ENCODE measurements at regions not wholly inside any gene's neighbourhood (a gene's known extent, or its start where the extent isn't known, plus 50 kb on each side); places are given as distances from the start of the nearest gene placed in this dataset.

DNA sequence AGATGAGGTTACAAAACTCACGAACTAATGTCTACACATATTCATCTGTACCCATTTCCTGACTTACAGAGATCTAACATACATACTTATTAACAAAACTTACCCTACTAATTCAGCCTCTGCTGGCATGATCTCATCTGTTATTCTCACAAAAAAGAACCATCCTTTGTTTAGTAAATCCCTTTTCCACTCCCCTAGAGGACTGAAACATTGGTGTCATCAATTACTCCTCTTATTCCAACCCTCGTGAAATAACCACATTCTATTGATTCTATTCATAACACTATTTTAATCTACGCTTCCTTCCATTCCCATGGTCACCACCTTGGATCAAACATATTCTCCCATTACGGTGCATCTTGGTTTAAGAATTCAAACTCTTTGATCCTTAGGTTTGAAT lies 505.9 kb downstream of the SI start:
- no peak for TF ChIP-seq GLIS2 (tag by site-specific recombination; IDR thresholded peaks at IDR 0.05)
- no peak for TF ChIP-seq ZNF677 (tag by site-specific recombination; IDR thresholded peaks at IDR 0.05)
- TF ChIP-seq ZXDB (tag by site-specific recombination; IDR thresholded peaks at IDR 0.05), result no peak
- no peak for TF ChIP-seq WT1 (tag by site-specific recombination; IDR thresholded peaks at IDR 0.05)
- TF ChIP-seq, protein P1, sequence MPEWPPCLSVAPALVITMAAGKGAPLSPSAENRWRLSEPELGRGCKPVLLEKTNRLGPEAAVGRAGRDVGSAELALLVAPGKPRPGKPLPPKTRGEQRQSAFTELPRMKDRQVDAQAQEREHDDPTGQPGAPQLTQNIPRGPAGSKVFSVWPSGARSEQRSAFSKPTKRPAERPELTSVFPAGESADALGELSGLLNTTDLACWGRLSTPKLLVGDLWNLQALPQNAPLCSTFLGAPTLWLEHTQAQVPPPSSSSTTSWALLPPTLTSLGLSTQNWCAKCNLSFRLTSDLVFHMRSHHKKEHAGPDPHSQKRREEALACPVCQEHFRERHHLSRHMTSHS (tag by site-specific recombination; IDR thresholded peaks at IDR 0.05), result no peak
- TF ChIP-seq KLF7 (tag by site-specific recombination; IDR thresholded peaks at IDR 0.05; ENCODE audit: borderline replicate concordance), result no peak
- Histone ChIP-seq H3K27ac (ENCODE audit: extremely low read depth, low read depth, low read length) (no peak overlapping the region), H3K36me3 (ENCODE audit: control insufficient read depth in 2 of 2, insufficient read depth in 1 of 2, low read length in 2 of 2) (no peaks in the 10 kb centered on the region), H3K4me1 (ENCODE audit: control insufficient read depth, insufficient read depth, low read length) (no peaks in the 10 kb centered on the region), H3K9me3 (ENCODE audit: control insufficient read depth, insufficient read depth, low read depth, low read length) (no peaks in the 10 kb centered on the region), H3K4me3 (ENCODE audit: low read depth, low read length) (no peak overlapping the region)
- ChIA-PET POLR2A (no interaction called here), CTCF (no interaction called here)

DNA sequence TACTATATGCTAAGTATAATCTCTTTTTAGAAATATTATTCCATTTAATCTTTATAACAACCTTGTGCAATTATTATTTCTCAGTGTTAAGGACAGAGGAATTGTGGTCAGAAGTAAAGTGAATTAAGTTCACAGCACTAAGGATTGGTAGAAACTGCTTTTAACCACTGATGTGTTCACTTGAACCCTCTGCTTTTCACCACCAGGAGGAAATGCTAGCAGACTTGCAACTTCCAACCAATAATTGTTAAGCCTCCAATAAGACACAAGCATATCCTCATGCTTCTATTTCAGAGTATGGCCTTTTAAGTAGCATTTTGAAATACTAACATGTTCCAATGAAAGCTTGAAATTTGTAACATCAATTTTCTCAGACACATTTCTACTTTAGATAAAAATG lies 527.4 kb downstream of the SI start:
- POLR2A ChIA-PET, result no interaction called here

DNA sequence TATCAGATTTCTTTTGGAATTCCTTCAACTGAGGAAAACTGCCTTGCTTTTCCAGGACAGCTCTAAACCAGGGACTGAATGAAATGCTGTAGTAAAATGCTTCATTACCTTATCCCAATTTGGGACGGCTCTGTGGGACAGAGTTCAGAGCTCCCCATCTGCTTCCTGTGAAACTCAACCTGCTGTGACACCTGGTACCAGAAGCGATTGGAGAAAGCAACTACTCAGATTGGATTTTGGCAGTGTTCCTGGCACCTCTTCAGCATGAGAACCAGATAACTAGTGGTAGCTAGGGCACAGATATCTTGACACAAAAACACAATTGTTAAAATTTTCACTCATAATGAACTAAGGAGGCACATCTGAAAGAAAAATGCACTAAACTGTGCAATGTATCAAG lies 539.1 kb downstream of the SI start:
- H3K27ac ChIP-seq (ENCODE audit: extremely low read depth, low read depth, low read length), result no peak overlapping the region
- no peak for TF ChIP-seq ZBTB17 (tag by site-specific recombination; IDR thresholded peaks at IDR 0.05)
- TF ChIP-seq, protein P2, sequence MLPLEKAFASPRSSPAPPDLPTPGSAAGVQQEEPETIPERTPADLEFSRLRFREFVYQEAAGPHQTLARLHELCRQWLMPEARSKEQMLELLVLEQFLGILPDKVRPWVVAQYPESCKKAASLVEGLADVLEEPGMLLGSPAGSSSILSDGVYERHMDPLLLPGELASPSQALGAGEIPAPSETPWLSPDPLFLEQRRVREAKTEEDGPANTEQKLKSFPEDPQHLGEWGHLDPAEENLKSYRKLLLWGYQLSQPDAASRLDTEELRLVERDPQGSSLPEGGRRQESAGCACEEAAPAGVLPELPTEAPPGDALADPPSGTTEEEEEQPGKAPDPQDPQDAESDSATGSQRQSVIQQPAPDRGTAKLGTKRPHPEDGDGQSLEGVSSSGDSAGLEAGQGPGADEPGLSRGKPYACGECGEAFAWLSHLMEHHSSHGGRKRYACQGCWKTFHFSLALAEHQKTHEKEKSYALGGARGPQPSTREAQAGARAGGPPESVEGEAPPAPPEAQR (tag by site-specific recombination; IDR thresholded peaks at IDR 0.05), result no peak
- no peak for TF ChIP-seq PRDM1 (tag by site-specific recombination; IDR thresholded peaks at IDR 0.05)
- no peak for TF ChIP-seq ZNF571 (tag by site-specific recombination; IDR thresholded peaks at IDR 0.05)
- TF ChIP-seq ZNF658 (tag by site-specific recombination; IDR thresholded peaks at IDR 0.05), result no peak
- no peak for TF ChIP-seq ZNF530 (tag by site-specific recombination; IDR thresholded peaks at IDR 0.05; ENCODE audit: low read depth)
- no peaks in the 10 kb centered on the region for H3K4me1 ChIP-seq (ENCODE audit: control insufficient read depth, insufficient read depth, low read length)
- H3K4me3 ChIP-seq (ENCODE audit: low read depth, low read length), result no peak overlapping the region
- CTCF ChIA-PET, result no interaction called here
- H3K9me3 ChIP-seq (ENCODE audit: control insufficient read depth, insufficient read depth, low read depth, low read length), result no peaks in the 10 kb centered on the region
- H3K36me3 ChIP-seq (ENCODE audit: control insufficient read depth in 2 of 2, insufficient read depth in 1 of 2, low read length in 2 of 2), result no peaks in the 10 kb centered on the region
- POLR2A ChIA-PET, result no interaction called here

More for the DNA sequence above, 527.4 kb downstream of the SI start:
- TF ChIP-seq ZNF624 (tag by site-specific recombination; IDR thresholded peaks at IDR 0.05) (no peak), SP3 (tag by site-specific recombination; IDR thresholded peaks at IDR 0.05) (no peak)
- H3K4me3 ChIP-seq (ENCODE audit: low read depth, low read length), result no peak overlapping the region
- CTCF ChIA-PET, result interaction anchor here (0.6 kb wide), 1 partner anchor 700 kb away, joined by 3 read pairs; no protein-coding TSS in a partner anchor
- no peaks in the 10 kb centered on the region for H3K9me3 ChIP-seq (ENCODE audit: control insufficient read depth, insufficient read depth, low read depth, low read length)
- H3K36me3 ChIP-seq (ENCODE audit: control insufficient read depth in 2 of 2, insufficient read depth in 1 of 2, low read length in 2 of 2), result no peaks in the 10 kb centered on the region
- no peak overlapping the region for H3K27ac ChIP-seq (ENCODE audit: extremely low read depth, low read depth, low read length)
- H3K4me1 ChIP-seq (ENCODE audit: control insufficient read depth, insufficient read depth, low read length), result no peaks in the 10 kb centered on the region

DNA sequence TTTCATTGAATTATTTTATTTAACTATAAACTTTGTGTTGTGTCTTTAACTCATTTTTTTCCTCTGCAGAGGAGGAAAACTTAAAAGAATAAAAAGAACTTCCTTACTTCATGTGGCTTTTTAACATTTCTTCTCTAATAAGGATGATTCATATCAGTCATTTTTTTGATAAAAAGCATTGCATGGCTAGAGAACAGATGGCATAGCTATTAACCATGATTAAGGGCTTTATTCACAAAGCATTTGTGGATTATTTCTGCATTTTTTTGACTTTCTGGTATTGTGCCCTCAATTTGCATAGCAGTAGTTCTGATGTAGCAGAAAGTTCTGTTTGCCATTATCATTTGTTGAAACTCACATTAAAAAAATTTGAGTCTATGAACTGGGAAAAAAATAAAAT lies 540.8 kb downstream of the SI start:
- POLR2A ChIA-PET, result no interaction called here
- CTCF ChIA-PET, result no interaction called here
- Histone ChIP-seq H3K36me3 (ENCODE audit: control insufficient read depth in 2 of 2, insufficient read depth in 1 of 2, low read length in 2 of 2) (no peaks in the 10 kb centered on the region), H3K4me1 (ENCODE audit: control insufficient read depth, insufficient read depth, low read length) (no peaks in the 10 kb centered on the region), H3K9me3 (ENCODE audit: control insufficient read depth, insufficient read depth, low read depth, low read length) (no peaks in the 10 kb centered on the region), H3K4me3 (ENCODE audit: low read depth, low read length) (no peak overlapping the region), H3K27ac (ENCODE audit: extremely low read depth, low read depth, low read length) (no peak overlapping the region)
- TF ChIP-seq ZNF560 (tag by site-specific recombination; IDR thresholded peaks at IDR 0.05; ENCODE audit: borderline replicate concordance), result no peak
- TF ChIP-seq, protein P3, sequence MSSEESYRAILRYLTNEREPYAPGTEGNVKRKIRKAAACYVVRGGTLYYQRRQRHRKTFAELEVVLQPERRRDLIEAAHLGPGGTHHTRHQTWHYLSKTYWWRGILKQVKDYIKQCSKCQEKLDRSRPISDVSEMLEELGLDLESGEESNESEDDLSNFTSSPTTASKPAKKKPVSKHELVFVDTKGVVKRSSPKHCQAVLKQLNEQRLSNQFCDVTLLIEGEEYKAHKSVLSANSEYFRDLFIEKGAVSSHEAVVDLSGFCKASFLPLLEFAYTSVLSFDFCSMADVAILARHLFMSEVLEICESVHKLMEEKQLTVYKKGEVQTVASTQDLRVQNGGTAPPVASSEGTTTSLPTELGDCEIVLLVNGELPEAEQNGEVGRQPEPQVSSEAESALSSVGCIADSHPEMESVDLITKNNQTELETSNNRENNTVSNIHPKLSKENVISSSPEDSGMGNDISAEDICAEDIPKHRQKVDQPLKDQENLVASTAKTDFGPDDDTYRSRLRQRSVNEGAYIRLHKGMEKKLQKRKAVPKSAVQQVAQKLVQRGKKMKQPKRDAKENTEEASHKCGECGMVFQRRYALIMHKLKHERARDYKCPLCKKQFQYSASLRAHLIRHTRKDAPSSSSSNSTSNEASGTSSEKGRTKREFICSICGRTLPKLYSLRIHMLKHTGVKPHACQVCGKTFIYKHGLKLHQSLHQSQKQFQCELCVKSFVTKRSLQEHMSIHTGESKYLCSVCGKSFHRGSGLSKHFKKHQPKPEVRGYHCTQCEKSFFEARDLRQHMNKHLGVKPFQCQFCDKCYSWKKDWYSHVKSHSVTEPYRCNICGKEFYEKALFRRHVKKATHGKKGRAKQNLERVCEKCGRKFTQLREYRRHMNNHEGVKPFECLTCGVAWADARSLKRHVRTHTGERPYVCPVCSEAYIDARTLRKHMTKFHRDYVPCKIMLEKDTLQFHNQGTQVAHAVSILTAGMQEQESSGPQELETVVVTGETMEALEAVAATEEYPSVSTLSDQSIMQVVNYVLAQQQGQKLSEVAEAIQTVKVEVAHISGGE (tag by site-specific recombination; conservative IDR thresholded peaks at IDR 0.05; ENCODE audit: low read depth), result no peak

Measured in HEK293 (cell line).